ENCODE measurements at regions not wholly inside any gene's neighbourhood (a gene's known extent, or its start where the extent isn't known, plus 50 kb on each side); places are given as distances from the start of the nearest gene placed in this dataset.

DNA sequence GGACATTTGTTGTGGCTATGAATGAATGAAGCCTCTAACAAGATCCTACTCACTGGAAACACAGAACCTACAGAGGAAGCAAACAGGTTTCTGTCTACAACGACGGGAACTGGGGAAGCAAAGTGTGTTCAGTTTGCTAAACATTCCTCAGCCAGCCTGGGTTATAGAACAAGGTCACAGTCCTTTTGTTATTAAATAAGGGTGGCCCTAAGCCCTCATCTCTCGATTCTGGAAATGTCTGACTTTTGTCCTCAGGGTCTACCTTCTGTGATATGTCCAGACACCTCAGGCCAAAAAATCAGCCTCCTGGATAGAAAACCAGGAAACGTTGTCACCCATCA lies 64.6 kb upstream of the ARHGEF7 start:
- ChIA-PET POLR2A (no interaction called here), CTCF (interaction anchor here (0.6 to 3.5 kb wide), 3 partner anchors 106 to 155 kb away, joined by 3 to 29 read pairs (median 5); partner anchors contain the start of gene ANKRD10)
- FAIRE-seq (no peak), DNase-seq (ENCODE audit: low read depth, low spot score) (no peak)
- no peaks in the 10 kb centered on the region for H3K9me1 ChIP-seq (replicated peaks; ENCODE audit: control insufficient read depth, extremely low read depth, insufficient read depth, low read length)
- no peaks in the 10 kb centered on the region for H3K4me1 ChIP-seq (ENCODE audit: control insufficient read depth, extremely low read depth, insufficient read depth, low read length)
- H2AFZ ChIP-seq (ENCODE audit: low read depth, low read length), result no peak overlapping the region
- dilution Hi-C loops (cut with MboI; ENCODE audit: extremely low pct_ligation_motif_present, low sequenced_read_pairs), result no loop called here
- H4K20me1 ChIP-seq (replicated peaks; ENCODE audit: control insufficient read depth, extremely low read depth, insufficient read depth, low read length), result no peaks in the 10 kb centered on the region
- intact Hi-C loops (cut with micrococcal nuclease), result loop anchor here (1.0 kb wide), 3 partner anchors 106 to 457 kb away; partner anchors contain the start of gene ANKRD10
- no peak for TF ChIP-seq JUN (IDR thresholded peaks at IDR 0.05; ENCODE audit: borderline replicate concordance, insufficient read depth, insufficient read length, low read depth)
- TF ChIP-seq, protein P1, sequence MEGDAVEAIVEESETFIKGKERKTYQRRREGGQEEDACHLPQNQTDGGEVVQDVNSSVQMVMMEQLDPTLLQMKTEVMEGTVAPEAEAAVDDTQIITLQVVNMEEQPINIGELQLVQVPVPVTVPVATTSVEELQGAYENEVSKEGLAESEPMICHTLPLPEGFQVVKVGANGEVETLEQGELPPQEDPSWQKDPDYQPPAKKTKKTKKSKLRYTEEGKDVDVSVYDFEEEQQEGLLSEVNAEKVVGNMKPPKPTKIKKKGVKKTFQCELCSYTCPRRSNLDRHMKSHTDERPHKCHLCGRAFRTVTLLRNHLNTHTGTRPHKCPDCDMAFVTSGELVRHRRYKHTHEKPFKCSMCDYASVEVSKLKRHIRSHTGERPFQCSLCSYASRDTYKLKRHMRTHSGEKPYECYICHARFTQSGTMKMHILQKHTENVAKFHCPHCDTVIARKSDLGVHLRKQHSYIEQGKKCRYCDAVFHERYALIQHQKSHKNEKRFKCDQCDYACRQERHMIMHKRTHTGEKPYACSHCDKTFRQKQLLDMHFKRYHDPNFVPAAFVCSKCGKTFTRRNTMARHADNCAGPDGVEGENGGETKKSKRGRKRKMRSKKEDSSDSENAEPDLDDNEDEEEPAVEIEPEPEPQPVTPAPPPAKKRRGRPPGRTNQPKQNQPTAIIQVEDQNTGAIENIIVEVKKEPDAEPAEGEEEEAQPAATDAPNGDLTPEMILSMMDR (IDR thresholded peaks at IDR 0.05; ENCODE audit: extremely low read depth in 1 of 2, insufficient read depth in 1 of 2, low read depth in 1 of 2, low read length in 2 of 2), result peak in 1 of 2 donors; percentile 23
- no peak for TF ChIP-seq EZH2 (IDR thresholded peaks at IDR 0.05; ENCODE audit: borderline replicate concordance, low read depth, low read length, severe bottlenecking)
- no peak overlapping the region for H3K9ac ChIP-seq (replicated peaks; ENCODE audit: extremely low read depth, insufficient read depth, low read length)
- no peak overlapping the region for H3K4me3 ChIP-seq (replicated peaks in 1 of 3; ENCODE audit: insufficient read depth in 1 of 3, low read depth in 1 of 3, low read length in 3 of 3)
- H3K36me3 ChIP-seq (ENCODE audit: control insufficient read depth in 2 of 2, extremely low read depth in 1 of 2, insufficient read depth in 2 of 2, low read length in 2 of 2), result no peaks in the 10 kb centered on the region
- H3K9me3 ChIP-seq (replicated peaks; ENCODE audit: control insufficient read depth, insufficient read depth, low read length), result no peaks in the 10 kb centered on the region
- no TSS peak for BruUV-seq (replicated peaks)
- no peak overlapping the region for H3K27ac ChIP-seq (ENCODE audit: insufficient read depth, low read depth, low read length)
- H3K79me2 ChIP-seq (ENCODE audit: control insufficient read depth, insufficient read depth, low read length), result no peaks in the 10 kb centered on the region
- peaks cover 0 to 2% of the 10 kb centered on the region in 2 experiments for H3K27me3 ChIP-seq (ENCODE audit: control insufficient read depth in 2 of 2, insufficient read depth in 2 of 2, low read length in 2 of 2)
- no peak overlapping the region for H3K4me2 ChIP-seq (ENCODE audit: insufficient read depth, low read length)

DNA sequence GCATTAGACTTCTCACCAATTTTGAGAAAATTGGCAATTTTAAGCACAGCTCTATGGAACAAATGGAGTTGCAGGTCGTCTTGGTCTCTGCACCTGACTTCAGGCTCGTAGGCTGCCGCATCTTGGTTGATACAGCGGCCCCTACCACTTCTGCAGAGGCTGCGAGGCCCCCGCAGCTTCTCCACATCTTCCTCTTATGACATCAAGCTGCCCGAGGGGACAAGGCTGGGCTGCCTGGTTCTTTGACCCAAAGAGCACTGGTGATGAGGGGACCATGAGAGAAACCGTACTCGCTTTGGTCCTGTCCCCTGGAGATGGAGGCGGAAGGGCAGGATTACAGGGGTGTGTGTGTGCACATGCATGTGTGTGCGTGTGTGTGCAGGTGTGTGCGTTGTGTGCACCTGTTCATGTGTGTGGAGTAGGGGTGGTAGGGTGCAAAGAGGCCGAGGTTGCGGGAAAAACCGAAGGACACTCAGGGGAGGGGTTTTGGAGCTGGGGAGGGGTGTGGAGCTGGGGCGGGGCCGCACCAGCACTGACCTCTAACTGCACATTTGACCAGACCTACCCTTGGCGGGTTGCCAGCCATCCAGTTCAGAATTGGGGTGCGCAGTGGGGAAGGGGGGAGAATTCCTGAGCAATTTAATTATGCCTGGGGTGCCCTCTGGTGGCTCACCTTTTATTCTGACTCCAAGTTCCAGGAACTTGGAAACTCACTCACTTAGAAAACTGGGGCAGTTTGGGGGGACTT lies 65.1 kb upstream of the ARHGEF7 start:
- no peak overlapping the region for H3K9ac ChIP-seq (replicated peaks; ENCODE audit: extremely low read depth, insufficient read depth, low read length)
- H3K27ac ChIP-seq (ENCODE audit: insufficient read depth, low read depth, low read length), result no peak overlapping the region
- no peaks in the 10 kb centered on the region for H3K9me1 ChIP-seq (replicated peaks; ENCODE audit: control insufficient read depth, extremely low read depth, insufficient read depth, low read length)
- no peak for TF ChIP-seq POLR2AphosphoS5 (IDR thresholded peaks at IDR 0.05; ENCODE audit: insufficient read depth, low read depth, low read length)
- TF ChIP-seq, protein P1 (IDR thresholded peaks at IDR 0.05; ENCODE audit: extremely low read depth in 1 of 2, insufficient read depth in 1 of 2, low read depth in 1 of 2, low read length in 2 of 2), result peak in 1 of 2 donors; percentile 46
- no TSS peak for BruUV-seq (replicated peaks)
- no peaks in the 10 kb centered on the region for H3K36me3 ChIP-seq (ENCODE audit: control insufficient read depth in 2 of 2, extremely low read depth in 1 of 2, insufficient read depth in 2 of 2, low read length in 2 of 2)
- H2AFZ ChIP-seq (ENCODE audit: low read depth, low read length), result no peak overlapping the region
- peaks cover 0 to under 1% of the 10 kb centered on the region in 2 experiments for H3K27me3 ChIP-seq (ENCODE audit: control insufficient read depth in 2 of 2, insufficient read depth in 2 of 2, low read length in 2 of 2)
- no peak overlapping the region for H3K4me2 ChIP-seq (ENCODE audit: insufficient read depth, low read length)
- no peaks in the 10 kb centered on the region for H3K4me1 ChIP-seq (ENCODE audit: control insufficient read depth, extremely low read depth, insufficient read depth, low read length)
- intact Hi-C loops (cut with micrococcal nuclease) (loop anchor here (1.0 kb wide), 3 partner anchors 106 to 457 kb away; partner anchors contain the start of gene ANKRD10), dilution Hi-C loops (cut with MboI; ENCODE audit: extremely low pct_ligation_motif_present, low sequenced_read_pairs) (no loop called here)
- POLR2A ChIA-PET, result no interaction called here
- H4K20me1 ChIP-seq (replicated peaks; ENCODE audit: control insufficient read depth, extremely low read depth, insufficient read depth, low read length), result no peaks in the 10 kb centered on the region
- DNase-seq (ENCODE audit: low read depth, low spot score) (peak; percentile 24), FAIRE-seq (no peak)
- no peak overlapping the region for H3K4me3 ChIP-seq (replicated peaks in 1 of 3; ENCODE audit: insufficient read depth in 1 of 3, low read depth in 1 of 3, low read length in 3 of 3)
- H3K9me3 ChIP-seq (replicated peaks; ENCODE audit: control insufficient read depth, insufficient read depth, low read length), result no peaks in the 10 kb centered on the region
- CTCF ChIA-PET, result interaction anchor here (0.6 to 3.5 kb wide), 3 partner anchors 105 to 155 kb away, joined by 3 to 29 read pairs (median 5); partner anchors contain the start of gene ANKRD10
- H3K79me2 ChIP-seq (ENCODE audit: control insufficient read depth, insufficient read depth, low read length), result no peaks in the 10 kb centered on the region

Data from endothelial cell of umbilical vein (primary cell).